ENCODE measurements at regions not wholly inside any gene's neighbourhood (a gene's known extent, or its start where the extent isn't known, plus 50 kb on each side); places are given as distances from the start of the nearest gene placed in this dataset.

DNA sequence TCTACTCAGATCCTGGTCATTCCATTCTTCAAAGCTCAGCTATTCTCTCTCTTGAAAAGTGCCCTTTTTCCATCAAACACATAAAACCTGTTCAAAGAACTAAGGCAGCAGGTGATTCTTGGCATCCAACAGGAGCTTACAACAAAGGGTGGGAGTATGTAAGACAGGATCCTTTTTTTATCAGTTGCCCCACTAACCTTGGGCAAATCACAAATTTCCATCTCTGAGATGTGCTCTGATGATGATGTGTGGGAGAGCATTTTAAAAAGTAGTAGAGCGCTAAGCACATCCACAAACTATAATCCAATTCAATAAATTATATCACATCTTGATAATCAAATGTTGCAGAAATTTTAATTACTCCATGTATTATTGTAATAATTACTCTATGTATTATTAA, 53.7 kb upstream of the FDX1 start:
- no peak overlapping the region for H3K4me3 ChIP-seq (ENCODE audit: low read depth, low read length)
- DNase-seq (ENCODE audit: low read depth), result no peak
- TF ChIP-seq, protein P1, sequence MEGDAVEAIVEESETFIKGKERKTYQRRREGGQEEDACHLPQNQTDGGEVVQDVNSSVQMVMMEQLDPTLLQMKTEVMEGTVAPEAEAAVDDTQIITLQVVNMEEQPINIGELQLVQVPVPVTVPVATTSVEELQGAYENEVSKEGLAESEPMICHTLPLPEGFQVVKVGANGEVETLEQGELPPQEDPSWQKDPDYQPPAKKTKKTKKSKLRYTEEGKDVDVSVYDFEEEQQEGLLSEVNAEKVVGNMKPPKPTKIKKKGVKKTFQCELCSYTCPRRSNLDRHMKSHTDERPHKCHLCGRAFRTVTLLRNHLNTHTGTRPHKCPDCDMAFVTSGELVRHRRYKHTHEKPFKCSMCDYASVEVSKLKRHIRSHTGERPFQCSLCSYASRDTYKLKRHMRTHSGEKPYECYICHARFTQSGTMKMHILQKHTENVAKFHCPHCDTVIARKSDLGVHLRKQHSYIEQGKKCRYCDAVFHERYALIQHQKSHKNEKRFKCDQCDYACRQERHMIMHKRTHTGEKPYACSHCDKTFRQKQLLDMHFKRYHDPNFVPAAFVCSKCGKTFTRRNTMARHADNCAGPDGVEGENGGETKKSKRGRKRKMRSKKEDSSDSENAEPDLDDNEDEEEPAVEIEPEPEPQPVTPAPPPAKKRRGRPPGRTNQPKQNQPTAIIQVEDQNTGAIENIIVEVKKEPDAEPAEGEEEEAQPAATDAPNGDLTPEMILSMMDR (conservative IDR thresholded peaks at IDR 0.05; ENCODE audit: low read depth, low read length), result no peak

DNA sequence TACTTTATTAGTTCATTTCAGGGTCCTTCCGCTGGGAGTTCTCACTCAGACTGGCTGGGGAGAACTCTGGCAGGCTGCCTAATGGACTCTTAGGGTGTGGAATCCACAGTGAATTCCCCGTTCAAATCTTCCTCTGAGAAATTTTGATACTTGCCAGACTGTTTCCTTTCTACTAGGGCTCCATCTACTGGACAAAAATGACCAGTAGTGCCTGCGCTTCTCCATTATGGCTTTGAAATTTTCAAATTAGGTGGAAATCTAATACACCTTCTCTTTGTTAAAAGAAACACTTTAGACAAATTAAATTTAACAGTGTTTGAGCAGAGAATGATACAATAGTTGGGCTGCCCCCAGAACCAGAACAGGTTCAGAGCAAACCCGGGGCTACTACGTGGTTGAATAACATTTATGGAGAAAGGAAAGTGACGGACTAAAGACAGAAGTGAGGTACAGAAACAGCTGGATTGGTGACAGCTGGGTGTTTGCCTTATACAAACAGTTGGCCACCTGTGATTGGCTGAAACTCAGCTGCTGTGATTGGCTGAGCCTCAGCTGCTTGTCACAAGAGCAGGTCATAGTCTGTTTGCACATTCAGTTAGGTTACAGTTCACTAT, 52.9 kb upstream of the FDX1 start:
- no peak overlapping the region for H3K4me3 ChIP-seq (ENCODE audit: low read depth, low read length)
- TF ChIP-seq, protein P1 (conservative IDR thresholded peaks at IDR 0.05; ENCODE audit: low read depth, low read length), result peak; percentile 91

DNA sequence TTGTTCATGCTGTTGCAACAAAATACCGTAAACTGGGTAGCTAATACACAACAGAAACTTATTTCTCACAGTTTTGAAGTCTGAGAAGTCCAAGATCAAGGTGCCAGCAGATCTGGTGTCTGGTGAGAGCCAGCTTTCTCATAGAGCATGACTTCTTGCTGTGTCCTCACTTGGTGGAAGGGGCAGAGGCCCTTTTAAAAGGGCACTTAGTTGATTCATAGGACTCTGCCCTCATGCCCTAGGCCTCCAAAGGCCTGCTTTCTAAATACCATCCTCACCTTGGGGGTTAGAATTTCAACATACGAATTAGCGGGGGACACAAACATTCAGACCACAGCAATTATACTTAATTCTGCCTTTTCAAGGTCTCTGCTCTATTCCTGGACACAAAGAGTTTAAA, 52.3 kb upstream of the FDX1 start:
- no peak for DNase-seq (ENCODE audit: low read depth)
- TF ChIP-seq, protein P1 (conservative IDR thresholded peaks at IDR 0.05; ENCODE audit: low read depth, low read length), result no peak

More for the DNA sequence above, 52.9 kb upstream of the FDX1 start:
- DNase-seq (ENCODE audit: low read depth), result peak; percentile 79

DNA sequence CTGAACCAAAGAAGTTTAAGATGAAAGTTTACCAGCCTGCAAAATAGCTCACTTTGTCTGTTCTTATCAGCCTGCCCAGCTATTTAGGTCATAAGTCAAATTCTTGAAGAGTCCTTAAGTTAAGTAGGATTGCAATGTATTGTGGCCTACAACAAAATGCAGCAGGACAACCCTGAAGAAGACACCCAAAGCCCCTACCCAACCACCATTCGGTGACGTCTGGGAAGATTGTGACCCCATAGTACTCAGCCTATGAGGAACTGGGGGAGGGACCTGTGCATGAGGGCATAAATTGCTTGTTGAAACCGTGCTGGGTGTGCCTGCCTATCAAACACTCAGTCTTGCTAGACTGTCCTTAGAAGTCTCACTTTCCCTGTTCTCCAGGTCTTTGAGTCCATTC, 50.5 kb upstream of the FDX1 start:
- H3K4me3 ChIP-seq (ENCODE audit: low read depth, low read length), result no peak overlapping the region
- TF ChIP-seq, protein P1 (conservative IDR thresholded peaks at IDR 0.05; ENCODE audit: low read depth, low read length), result no peak
- DNase-seq (ENCODE audit: low read depth), result no peak

More for the DNA sequence above, 52.3 kb upstream of the FDX1 start:
- no peak overlapping the region for H3K4me3 ChIP-seq (ENCODE audit: low read depth, low read length)

DNA sequence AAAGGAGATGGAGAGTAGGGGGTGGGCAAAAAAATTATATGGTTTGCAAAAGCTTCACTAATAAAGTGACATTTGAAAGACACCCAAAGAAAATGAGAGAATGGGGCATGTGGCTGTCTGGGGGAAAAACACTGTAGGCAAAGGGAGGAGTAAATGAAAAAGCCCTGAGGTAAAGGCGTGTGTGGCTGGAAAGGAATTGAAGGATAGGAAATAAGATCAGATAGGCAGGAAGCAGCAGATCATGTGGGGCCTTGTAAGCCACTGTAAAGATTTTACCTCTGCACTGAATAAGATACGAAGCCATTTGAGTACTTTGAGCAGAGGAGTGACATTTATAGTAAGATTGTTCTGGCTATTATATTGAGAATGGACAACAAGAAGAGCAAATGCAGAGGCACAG, 49.8 kb upstream of the FDX1 start:
- H3K4me3 ChIP-seq (ENCODE audit: low read depth, low read length), result no peak overlapping the region
- no peak for DNase-seq (ENCODE audit: low read depth)
- TF ChIP-seq, protein P1 (conservative IDR thresholded peaks at IDR 0.05; ENCODE audit: low read depth, low read length), result no peak

Measured in epithelial cell of proximal tubule (primary cell).